Hematopoietic multipotent progenitor cell (in vitro differentiated cells): ENCODE measurements at regions not wholly inside any gene's neighbourhood (a gene's known extent, or its start where the extent isn't known, plus 50 kb on each side); places are given as distances from the start of the nearest gene placed in this dataset.

Experiments used
- DNase-seq, 3 donors: peaks; one replicate each; pipeline ENCODE4 v3.0.0-alpha.2; 2011 to 2015; ENCODE audit warnings: low read depth in 2 of 3, low spot score in 2 of 3

DNA sequence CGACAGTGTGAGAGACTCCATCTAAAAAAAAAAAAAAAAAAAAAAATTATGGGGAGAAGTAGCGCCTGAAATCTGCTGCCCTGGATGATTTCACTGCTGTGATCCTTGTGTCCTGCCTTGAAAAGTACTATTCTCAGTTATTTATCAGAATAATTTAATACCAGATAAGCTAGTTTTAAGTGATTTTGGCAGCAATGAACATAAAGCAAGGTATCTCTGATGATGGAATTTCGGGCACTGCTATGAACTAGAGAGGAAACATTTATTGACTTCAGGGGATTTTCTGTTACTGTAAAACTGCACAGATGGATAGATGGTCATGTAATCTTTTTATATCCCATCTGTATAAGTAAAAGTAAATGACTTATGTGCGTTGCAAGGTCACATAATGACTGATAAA is 619.1 kb upstream of the ANKRD30A start:
- DNase-seq: no peak

DNA sequence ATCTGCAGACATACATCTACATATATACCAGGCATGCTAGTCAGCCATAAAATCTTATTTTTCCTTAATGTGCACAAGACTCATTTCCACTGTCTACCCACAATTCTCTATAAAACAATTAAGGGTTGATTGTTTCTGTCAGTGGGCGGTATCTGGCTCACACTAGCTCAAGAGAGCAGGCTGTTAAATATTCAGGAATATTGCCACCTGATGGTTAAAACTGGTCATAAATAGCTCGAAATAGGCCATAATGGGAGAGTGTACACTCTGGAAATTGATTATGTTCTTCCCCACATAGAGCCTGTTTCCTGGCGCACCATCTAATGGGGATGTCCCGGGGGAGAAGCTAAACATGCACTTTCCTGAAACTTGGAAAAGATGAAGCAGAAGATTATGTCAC is 620.6 kb upstream of the ANKRD30A start:
- no peak for DNase-seq

DNA sequence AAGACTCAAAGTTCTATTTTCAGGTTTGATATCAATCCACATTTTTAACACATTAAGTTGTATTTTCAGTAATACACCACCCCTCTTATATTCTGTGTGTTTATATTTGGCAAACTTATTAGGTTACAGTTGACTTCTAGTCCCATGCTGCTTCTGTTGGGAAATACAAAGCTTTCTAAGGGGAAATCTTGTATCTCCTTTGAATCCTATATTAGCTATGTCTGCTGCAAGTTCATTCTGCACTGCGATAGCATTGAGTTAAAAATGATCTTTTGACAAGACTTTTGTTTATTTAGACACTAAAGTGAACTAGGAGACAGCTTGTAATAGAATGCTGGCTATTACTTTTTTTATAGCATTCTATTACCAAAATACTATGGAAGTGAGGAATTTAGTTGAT is 625.1 kb upstream of the ANKRD30A start:
- no peak for DNase-seq

DNA sequence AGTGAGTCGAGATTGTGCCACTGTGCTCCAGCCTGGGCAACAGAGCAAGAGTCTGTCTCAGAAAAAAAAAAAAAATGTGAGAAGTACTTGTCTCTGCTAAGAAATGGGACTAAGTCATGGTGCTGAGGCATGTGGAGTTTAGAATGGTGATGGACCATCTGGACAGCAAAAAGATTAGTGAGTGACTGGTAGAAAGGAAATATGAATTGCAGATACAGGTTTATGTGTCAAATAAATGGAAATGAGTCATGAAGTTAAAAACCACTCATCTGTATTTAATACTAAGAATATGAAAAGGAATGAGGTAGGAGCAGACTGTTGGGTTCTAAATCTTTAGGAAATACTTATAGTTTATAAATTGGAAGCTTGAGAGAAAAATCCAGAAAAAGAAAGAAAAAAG is 625.7 kb upstream of the ANKRD30A start:
- DNase-seq: no peak

DNA sequence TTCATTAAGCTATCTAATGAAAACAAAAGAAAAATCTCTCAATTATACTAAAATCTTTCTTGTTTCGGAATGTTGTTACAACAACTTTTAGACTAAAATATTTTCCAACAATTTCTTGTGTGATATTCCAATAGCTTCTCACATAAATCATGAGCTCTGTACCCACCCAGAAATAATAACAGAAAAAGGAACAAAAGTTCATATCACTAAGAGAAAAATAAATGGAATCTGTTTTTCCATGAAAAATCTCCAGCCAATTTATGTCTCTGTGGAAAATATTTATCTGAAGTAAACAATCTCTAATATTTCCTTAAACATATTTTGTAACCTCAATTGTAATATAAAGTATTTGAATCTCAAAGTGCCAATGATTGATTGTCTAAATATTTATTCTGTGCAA is 628.6 kb upstream of the ANKRD30A start:
- no peak for DNase-seq

DNA sequence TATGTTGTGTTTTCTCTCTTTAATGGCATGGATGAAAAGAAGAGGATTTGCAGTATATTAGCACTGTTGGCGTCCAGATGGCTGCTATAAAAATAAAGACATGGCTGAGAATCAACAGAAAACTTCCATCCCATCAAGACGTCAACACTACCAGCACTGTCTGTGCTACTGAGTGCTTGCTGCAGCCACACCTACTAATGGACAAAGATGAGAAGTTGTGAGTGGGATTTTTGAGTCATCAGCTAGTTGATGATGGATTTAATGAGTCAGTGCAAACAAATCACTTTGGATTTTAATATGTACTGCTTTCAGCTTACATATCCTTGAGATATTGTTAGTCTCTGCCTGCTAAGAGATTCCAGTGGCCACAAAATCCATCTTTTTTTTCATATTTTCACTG is 631.0 kb upstream of the ANKRD30A start:
- no peak for DNase-seq

DNA sequence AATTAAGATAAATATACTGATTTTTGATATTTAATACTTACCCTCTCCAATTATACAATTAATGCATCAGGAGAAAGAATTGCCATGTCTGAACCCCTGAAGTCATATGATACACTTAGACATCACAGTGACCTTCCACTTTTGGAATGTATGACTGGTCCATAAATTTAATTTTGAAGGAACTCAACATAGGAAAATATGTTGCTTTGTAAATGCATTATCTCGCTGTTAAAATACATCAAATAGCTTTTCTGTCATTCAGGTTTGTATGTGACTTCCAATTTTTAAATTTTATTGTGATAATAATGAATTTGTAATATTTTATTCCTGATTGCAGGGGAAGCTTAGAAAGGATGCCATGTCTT is 631.9 kb upstream of the ANKRD30A start:
- no peak for DNase-seq

DNA sequence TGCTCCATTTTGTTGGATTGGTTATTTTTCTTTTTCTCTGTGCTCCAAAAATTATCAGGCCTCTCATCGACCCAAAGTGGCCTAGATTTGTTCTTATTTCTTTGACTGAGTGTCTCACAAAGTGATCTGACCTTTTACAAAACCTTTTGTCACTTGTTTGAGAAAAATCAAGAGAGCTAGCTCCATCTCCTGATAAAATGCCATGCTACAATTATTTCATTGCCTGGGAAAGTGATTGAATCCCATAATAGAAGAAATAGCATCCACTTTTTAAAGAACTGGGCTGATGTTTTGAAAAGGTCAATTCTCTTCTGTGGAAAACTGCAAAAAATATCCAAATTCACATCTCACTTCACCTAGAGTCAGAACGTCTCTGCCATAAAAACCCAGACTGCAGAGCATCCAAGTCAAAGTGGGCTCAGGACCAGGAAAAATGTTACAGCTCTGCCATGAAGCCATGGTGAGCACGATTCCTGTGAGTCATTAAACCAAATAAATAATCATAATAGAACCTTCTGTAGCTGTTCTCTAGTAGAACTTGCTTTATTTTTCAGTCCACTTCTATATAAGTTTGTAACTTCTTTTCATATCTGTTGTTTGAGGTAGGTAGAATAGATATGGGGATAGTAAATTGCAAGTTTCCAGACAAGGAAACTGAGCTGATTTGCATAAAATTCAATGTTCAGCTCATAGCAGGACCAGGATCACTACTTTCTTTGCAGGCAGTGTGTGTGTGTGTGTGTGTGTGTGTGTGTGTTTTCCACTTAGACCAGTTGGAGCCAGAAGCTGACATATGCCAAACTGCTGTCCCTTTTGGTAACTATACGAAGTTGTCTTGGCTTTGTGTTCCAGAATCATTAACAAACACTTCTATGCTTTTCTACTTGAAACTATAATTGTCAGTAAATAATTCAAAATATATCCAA is 632.5 kb upstream of the ANKRD30A start:
- no peak for DNase-seq

DNA sequence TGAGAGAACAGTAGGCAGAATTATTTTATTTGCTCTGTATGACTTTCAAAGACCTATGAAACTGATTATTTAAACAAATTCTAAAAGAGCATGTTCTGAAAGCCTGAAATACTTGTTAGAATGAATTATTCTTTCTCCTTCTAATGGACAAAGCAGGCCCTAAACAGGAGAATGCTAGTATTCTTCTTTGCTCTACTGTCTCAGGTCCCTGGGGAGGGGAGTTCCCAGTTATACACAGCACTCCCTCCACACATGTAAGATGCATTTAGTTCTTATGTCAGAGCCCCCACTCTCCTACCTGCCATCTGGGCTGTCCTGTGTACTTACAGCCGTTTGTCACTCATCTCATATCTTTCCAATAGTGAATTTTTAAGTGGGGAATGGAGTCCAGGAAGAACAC is 633.5 kb upstream of the ANKRD30A start:
- DNase-seq: no peak

DNA sequence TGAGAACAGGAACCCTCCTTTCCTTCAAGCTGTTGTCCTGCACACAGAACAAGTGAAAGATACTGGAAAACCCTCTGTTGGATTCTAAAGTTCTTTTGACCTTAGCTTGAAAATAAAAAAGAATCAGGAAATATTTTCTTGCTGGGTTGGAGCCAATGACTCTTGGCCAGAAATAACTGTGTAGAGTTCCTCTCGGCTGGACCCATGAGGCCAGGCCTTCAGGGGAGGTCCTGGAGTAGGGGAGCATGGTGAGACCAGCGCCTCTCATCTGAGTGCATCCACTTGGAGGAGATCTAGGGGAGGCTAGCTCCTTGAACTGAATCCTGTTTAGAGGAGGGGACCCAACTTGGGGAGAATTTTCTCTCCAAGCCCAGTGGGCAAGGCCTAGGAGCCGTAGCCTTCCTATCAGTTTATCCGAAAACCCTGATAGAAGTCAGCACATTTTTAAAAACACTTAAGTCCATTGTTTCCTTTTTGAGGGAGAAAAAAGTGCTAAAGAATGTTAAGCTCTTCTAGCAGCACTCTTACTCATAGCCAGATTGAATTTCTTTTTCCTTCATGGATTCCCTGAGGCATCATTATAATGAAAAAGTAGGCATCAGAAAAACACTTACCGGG is 635.7 kb upstream of the ANKRD30A start:
- DNase-seq: no peak

DNA sequence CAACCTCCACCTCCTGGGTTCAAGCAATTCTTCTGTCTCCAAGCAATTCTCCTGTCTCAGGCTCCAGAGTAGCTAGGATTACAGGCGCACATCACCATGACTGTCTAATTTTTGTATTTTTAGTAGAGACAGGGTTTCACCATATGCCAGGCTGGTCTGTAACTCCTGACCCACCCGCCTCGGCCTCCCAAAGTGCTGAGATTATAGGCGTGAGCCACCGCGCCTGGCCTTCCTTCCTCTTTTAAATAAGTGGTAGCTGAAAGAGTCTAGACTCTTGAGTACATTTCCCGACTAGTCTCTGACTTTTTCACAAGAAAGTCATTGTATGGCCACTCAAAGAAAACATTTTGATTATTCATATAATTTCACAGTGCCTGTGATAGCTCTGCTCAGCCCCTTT is 636.2 kb upstream of the ANKRD30A start:
- DNase-seq: no peak

DNA sequence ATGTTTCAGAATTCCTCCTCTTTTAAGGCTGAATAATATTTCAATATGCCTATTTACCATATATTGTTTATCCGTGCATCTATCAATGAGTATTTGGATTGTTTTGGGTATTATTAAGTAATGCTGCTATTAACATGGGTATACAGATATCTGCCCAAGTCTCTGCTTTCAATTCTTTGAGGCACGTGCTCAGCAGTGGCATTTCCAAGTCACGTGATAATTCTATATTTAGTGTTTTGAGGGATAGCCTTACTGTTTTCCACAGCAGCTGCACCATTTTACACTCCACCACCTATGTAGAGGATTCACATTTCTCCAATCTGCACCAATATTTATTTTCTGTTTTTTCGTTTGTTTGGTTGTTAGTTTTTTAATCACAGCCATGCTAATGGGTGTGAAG is 636.8 kb upstream of the ANKRD30A start:
- DNase-seq: no peak

DNA sequence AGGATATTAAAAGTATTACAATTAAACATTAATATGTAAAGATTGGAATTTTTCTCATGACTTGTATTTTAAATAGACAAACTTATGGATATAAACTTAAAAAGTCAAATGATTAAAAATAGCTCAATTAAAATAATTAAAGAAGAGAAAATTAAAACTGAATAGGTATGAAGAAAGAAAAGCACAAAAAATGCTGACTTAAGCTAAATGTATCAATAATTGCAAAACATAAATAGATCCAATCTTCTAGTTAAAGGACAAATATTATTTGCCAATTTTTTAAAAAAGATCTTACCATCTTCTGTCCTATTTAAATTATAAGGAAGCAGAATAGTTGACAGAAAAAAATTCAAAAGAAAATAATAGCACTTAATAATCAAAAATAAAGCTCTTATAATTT is 646.3 kb upstream of the ANKRD30A start:
- no peak for DNase-seq

DNA sequence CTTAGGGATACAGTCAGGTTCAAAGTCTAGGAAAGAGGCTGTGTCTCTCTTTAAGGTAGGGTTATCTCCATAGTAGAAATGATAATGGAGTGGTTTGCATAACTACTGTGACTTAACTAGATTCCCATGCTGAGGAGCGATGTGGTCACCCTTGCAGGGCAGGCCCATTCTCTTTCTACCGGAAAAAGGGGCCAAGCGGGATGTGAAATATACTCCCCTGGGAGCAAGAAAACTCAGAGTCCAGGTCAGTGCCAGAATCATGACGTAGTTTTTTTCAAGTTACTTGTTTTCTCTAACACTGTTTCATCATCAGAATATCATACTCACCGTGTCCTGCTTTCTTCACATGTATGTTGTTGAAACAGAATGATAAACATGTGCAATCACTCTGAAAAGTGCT is 649.0 kb upstream of the ANKRD30A start:
- no peak for DNase-seq

DNA sequence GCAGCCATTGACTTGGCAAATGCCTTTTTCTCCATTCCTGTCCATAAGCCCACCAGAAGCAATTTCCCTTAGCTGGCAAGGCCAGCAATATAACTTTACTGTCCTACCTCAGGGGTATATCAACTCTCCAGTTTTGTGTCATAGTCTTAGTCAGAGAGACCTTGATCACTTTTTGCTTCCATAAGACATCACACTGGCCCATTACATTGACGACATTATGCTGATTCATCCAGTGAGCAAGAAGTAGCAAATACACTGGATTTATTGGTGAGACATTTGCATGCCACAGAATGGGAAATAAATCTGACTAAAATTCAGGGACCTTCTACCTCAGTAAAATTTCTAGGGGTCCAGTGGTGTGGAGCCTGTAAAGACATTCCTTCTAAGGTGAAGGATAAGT is 649.7 kb upstream of the ANKRD30A start:
- no peak for DNase-seq

DNA sequence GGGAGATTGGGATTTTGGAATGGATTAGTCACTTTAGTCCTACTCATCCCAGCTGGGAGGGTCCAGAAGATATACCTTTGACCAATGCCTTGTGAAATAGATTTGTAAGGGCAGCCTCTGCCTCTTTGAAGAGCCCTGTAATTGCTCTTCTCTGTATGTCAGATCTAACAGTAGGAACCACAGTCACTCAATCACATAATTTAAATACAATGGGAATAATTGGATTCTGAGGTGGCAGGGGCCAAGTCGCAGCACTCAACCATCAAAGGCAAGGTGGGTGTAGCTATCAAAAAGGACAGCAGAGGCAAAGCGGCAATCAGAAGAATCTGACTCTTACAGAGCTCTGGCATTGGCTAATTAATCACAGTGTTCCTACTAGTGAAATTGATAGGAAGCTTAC is 650.9 kb upstream of the ANKRD30A start:
- DNase-seq: no peak

DNA sequence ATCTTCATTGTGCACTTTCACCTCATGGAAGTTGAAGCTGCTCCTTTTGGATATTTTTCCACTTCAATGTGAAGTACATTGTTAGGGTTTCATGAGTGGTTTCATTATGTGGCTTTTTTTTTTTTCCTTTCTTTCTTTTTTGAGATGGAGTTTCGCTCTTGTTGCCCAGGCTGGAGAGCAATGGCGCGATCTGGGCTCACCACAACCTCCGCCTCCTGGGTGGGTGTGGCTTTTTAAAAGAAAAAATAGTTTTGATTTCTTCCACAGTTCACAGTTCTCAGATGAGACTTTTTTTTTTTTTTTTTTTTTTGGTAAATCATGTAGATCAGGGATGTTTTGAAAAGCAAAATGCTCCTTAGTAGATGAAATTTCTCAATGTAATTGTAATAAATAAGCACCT is 652.3 kb upstream of the ANKRD30A start:
- DNase-seq: no peak

DNA sequence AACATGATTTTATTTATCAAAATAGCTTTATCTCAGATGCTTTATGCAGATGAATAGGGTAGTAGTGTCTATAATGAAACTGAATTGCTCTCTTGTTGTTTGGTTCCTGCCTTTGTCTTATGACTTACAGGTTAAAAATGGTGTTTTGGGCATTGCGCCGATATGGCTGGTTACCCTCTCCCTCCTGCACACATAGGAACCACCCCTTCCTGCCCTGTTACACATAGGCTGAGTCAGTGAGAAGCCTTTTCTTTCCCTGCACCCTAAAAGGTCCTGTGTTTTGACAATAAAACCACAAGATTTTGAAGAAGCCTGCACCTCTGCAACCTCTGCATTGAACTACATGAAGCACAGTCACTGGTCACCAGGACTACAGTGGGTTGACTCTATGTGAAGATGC is 655.8 kb upstream of the ANKRD30A start:
- DNase-seq: no peak

DNA sequence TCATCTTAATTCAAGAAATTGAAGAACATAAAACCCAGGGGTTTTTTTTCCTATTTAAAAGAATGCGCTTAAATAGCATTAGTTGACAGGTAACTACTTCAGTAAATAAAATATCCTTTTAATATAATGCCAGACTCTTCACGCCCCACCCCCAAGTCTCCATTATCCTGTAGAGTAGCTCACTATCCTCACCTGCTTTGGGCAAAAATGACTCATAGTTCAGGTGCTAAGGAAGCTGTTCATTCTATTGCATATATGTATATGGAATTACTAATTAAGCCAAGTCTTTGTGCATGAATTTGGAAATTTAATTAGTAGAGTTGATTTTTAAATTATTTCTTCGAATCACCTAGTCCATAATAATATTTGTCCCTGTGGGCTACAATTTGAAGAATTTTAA is 656.8 kb upstream of the ANKRD30A start:
- DNase-seq: no peak

DNA sequence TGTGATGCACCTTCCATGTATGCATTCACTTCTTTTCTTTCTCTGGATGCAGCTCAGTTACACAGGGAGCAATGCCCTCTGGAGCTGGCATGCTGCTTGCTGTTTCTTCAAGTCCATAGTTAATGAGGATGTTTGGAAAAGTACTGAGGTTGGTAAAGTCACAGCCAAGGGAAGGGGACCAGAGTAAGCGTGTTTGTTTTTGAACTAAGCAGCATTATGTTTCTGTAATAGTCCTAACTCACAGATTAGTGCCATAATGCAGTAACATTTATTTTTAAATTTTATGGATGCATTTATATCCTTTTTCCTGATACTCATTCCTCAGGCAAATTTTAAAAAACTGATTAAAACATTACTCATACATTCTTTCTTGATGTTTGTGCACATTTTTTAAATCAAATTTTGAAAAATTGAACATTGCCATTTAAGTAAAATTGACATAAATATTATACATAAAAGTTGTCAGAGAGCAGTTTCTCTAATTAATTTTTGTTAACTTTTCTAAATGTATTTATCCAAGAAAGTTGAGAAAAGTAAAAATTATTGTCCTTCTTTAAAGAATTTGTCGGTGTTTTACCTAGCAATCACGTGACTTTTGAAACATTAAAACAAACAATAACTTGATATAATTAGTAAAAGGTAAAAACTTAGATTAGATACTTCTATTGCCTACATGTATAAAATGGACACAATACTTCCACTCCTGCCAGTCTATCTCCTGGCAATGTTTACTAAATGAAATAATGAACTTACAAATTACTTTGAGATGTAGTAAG is 659.6 kb upstream of the ANKRD30A start:
- no peak for DNase-seq

DNA sequence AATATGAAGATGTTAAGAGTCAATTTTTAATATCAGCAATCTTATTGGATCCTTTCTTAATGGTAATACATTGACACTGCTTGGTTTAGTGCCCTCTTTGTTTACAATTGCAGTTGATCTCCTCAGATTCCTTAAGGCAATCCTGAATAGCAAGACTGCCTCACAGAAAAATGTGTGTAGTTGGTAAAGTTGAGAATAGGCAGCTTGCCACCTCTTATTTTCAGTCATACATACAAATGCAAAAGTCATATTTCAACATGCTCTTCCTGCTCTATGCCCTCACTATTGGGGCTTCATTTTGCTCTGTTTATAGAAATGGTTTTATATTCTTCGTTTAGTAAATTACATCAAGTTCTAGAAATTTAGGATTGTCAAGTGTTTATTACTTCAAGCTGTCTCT is 661.1 kb upstream of the ANKRD30A start:
- DNase-seq: no peak

DNA sequence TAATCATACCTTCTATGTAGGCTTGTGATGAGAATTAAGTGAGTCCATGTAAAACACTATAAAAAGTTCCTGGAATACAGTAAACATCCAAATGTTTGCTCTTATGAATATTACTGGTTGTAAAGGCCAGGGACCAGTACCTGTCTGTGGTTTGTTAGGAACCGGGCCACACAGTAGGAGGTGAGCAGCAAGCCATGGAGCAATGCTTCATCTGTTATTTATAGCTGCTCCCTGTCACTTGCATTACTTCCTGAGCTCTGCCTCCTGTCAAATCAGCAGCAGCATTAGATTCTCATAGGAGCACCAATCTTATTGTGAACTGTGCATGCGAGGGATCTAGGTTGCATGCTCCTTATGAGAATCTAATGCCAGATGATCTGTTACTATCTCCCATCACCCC is 662.0 kb upstream of the ANKRD30A start:
- no peak for DNase-seq
